Cardiac muscle cell (in vitro differentiated cells and primary cell): ENCODE measurements at regions not wholly inside any gene's neighbourhood (a gene's known extent, or its start where the extent isn't known, plus 50 kb on each side); places are given as distances from the start of the nearest gene placed in this dataset.
A peak's percentile ranks its signal among the peaks of the same experiment; 100 is the strongest.
"Not testable (repeated sequence)": the region's sequence is repeated elsewhere in the genome, so short reads cannot be mapped to it uniquely, and the experiment has no call there.

ENCODE experiments used
- DNase-seq, 2 donors: peaks; one replicate each; pipeline versions ENCODE4 v3.0.0 to v3.0.0-alpha.2; 2010 to 2017; ENCODE audit warnings: low read depth in 1 of 2, low spot score in 1 of 2
- H3K27ac ChIP-seq: fragments of 200-600 bp; sonication (generic); 2 replicates; pipeline ENCODE4 v1.5.1; 2016
- H3K27me3 ChIP-seq: fragments of 200-600 bp; sonication (generic); 2 replicates; pipeline ENCODE4 v1.6.0; 2016; ENCODE audit warnings: control low read depth
- H3K36me3 ChIP-seq: fragments of 200-600 bp; sonication (generic); 2 replicates; pipeline ENCODE4 v1.5.1; 2016; ENCODE audit warnings: control low read depth
- H3K4me1 ChIP-seq: fragments of 200-600 bp; sonication (generic); 2 replicates; pipeline ENCODE4 v1.8.1; 2017; ENCODE audit warnings: low read depth, mild to moderate bottlenecking, mixed run types
- H3K4me3 ChIP-seq: fragments of 200-600 bp; sonication (generic); 2 replicates; pipeline ENCODE4 v1.5.1; 2016; ENCODE audit warnings: mild to moderate bottlenecking
- H3K9me3 ChIP-seq: fragments of 200-600 bp; sonication (generic); 2 replicates; pipeline ENCODE4 v1.5.1; 2017; ENCODE audit warnings: low read depth, mild to moderate bottlenecking, control low read depth
- CTCF ChIP-seq: IDR thresholded peaks from 2 replicates; pipeline ENCODE4 v1.5.1; 2012; ENCODE audit warnings: low read depth, mild to moderate bottlenecking, low read length

- H3K27ac ChIP-seq = no peak overlapping the region
These were observed 101.7 kb upstream of the SPATA31D4 start for GRCh38 chr9:81826517-81826906.

GRCh38 chr9:81827616-81828296 lies 100.5 kb upstream of the SPATA31D4 start:
- TF ChIP-seq CTCF = no peak
- Histone ChIP-seq H3K36me3 (no peaks in the 10 kb centered on the region), H3K4me1 (peaks cover 7% of the 10 kb centered on the region), H3K27me3 (peaks cover 64% of the 10 kb centered on the region), H3K9me3 (no peaks in the 10 kb centered on the region), H3K4me3 (no peak overlapping the region), H3K27ac (no peak overlapping the region)
- DNase-seq = no peak

More at GRCh38 chr9:81826517-81826906, 101.7 kb upstream of the SPATA31D4 start:
- Histone ChIP-seq H3K4me1 (peaks cover 7% of the 10 kb centered on the region), H3K4me3 (no peak overlapping the region), H3K9me3 (no peaks in the 10 kb centered on the region), H3K36me3 (no peaks in the 10 kb centered on the region), H3K27me3 (peaks cover 58% of the 10 kb centered on the region)
- peak in 1 of 2 donors; percentile 98 for DNase-seq
- TF ChIP-seq CTCF = peak; percentile 29

- TF ChIP-seq CTCF = no peak
- Histone ChIP-seq H3K9me3 (no peaks in the 10 kb centered on the region), H3K4me3 (no peak overlapping the region), H3K27me3 (peaks cover 67% of the 10 kb centered on the region), H3K27ac (no peak overlapping the region), H3K4me1 (no peaks in the 10 kb centered on the region), H3K36me3 (no peaks in the 10 kb centered on the region)
- DNase-seq = no peak
These were observed 98.9 kb upstream of the SPATA31D4 start for GRCh38 chr9:81829195-81829882.

- H3K9me3 ChIP-seq, DNase-seq, H3K27ac ChIP-seq, H3K4me3 ChIP-seq, H3K4me1 ChIP-seq, H3K36me3 ChIP-seq: not testable (repeated sequence)
- H3K27me3 ChIP-seq = peaks cover 66% of the 10 kb centered on the region
These were observed 97.8 kb upstream of the SPATA31D4 start for GRCh38 chr9:81830431-81830830.

- Histone ChIP-seq H3K4me1 (no peaks in the 10 kb centered on the region), H3K4me3 (no peak overlapping the region), H3K27me3 (peaks cover 58% of the 10 kb centered on the region), H3K27ac (no peak overlapping the region), H3K36me3 (no peaks in the 10 kb centered on the region), H3K9me3 (no peaks in the 10 kb centered on the region)
- no peak for TF ChIP-seq CTCF
- DNase-seq = no peak
These were observed 95.5 kb upstream of the SPATA31D4 start for GRCh38 chr9:81832571-81833285.
